PC-9 (cell line): ENCODE measurements at regions not wholly inside any gene's neighbourhood (a gene's known extent, or its start where the extent isn't known, plus 50 kb on each side); places are given as distances from the start of the nearest gene placed in this dataset.

Source experiments
- BruUV-seq: library from RNA; stranded (reverse); fragments of 400-500 nt; replicated peaks from 2 replicates; lab custom pipeline; 2021; lab: Mats Ljungman, UMichigan
- CTCF ChIA-PET: fragments of 300-600 bp; sonication (Branson Sonifier 250); formaldehyde crosslinking; loops from one replicate; lab custom pipeline; 2022; ENCODE audit warnings: antibody characterized with exemption; lab: Charles Lee
- POLR2A ChIA-PET: fragments of 300-600 bp; sonication (Branson Sonifier 250); formaldehyde crosslinking; loops from one replicate; lab custom pipeline; 2022; ENCODE audit warnings: antibody characterized with exemption; ENCODE audit not compliant: unreplicated experiment; lab: Charles Lee
- DNase-seq, 2 experiments: peaks; one replicate each; pipeline versions ENCODE4 v3.0.0 to v3.0.0-alpha.2; 2015 to 2022; ENCODE audit warnings: mixed read lengths in 1 of 2
- H2AFZ ChIP-seq: fragments of 200-600 bp; sonication (generic); 2 replicates; pipeline ENCODE4 v1.8.1; 2017; ENCODE audit warnings: antibody characterized with exemption
- H3F3A ChIP-seq: fragments of 200-600 bp; sonication (generic); 2 replicates; pipeline ENCODE4 v1.8.1; 2017; ENCODE audit warnings: antibody characterized with exemption, mild to moderate bottlenecking, low read depth; ENCODE audit not compliant: insufficient read depth
- H3K27ac ChIP-seq: fragments of 200-600 bp; sonication (generic); 2 replicates; pipeline ENCODE4 v1.6.1; 2016; ENCODE audit warnings: mixed run types
- H3K27me3 ChIP-seq: fragments of 200-600 bp; sonication (generic); 2 replicates; pipeline ENCODE4 v1.6.1; 2016; ENCODE audit warnings: low read depth, mixed run types; ENCODE audit not compliant: insufficient read depth
- H3K36me3 ChIP-seq: fragments of 200-600 bp; sonication (generic); 2 replicates; pipeline ENCODE4 v1.6.1; 2016; ENCODE audit warnings: low read depth, mixed run types
- H3K4me1 ChIP-seq: fragments of 200-600 bp; sonication (generic); replicated peaks from 2 replicates; pipeline ENCODE4 v1.6.1; 2016; ENCODE audit warnings: mixed run types; ENCODE audit not compliant: insufficient read depth
- H3K4me2 ChIP-seq: fragments of 200-600 bp; sonication (generic); 2 replicates; pipeline ENCODE4 v1.6.1; 2017; ENCODE audit warnings: mixed run types
- H3K4me3 ChIP-seq: fragments of 200-600 bp; sonication (generic); 2 replicates; pipeline ENCODE4 v1.6.1; 2016; ENCODE audit warnings: mixed run types
- H3K79me2 ChIP-seq: fragments of 200-600 bp; sonication (generic); 2 replicates; pipeline ENCODE4 v1.6.1; 2017; ENCODE audit warnings: low read depth, mixed run types
- H3K9me2 ChIP-seq: fragments of 200-600 bp; sonication (generic); 2 replicates; pipeline ENCODE4 v1.8.1; 2017; ENCODE audit warnings: mild to moderate bottlenecking; ENCODE audit not compliant: insufficient read depth
- H3K9me3 ChIP-seq: fragments of 200-600 bp; sonication (generic); 2 replicates; pipeline ENCODE4 v1.8.1; 2016; ENCODE audit warnings: low read depth; ENCODE audit not compliant: insufficient read depth
- H4K20me1 ChIP-seq: fragments of 200-600 bp; sonication (generic); 2 replicates; pipeline ENCODE4 v1.8.1; 2017; ENCODE audit not compliant: insufficient read depth
- CTCF ChIP-seq: fragments of 200-600 bp; sonication (generic); conservative IDR thresholded peaks from 2 replicates; pipeline ENCODE4 v1.6.1; 2017; ENCODE audit warnings: mixed run types, antibody characterized with exemption, mild to moderate bottlenecking, moderate library complexity
- EZH2 ChIP-seq: fragments of 200-600 bp; sonication (generic); IDR thresholded peaks from 2 replicates; pipeline ENCODE4 v1.8.0; 2017; ENCODE audit warnings: antibody characterized with exemption, low read depth
- intact Hi-C: fragments of 100-400 bp; cut with micrococcal nuclease; formaldehyde crosslinking; loops from one replicate; pipeline ENCODE4 v1.10.0; 2022; ENCODE audit not compliant: unreplicated experiment

GRCh38 chr2:173854840-173855239, 110.3 kb downstream of the SP3 start:
- H3K27ac ChIP-seq = no peak overlapping the region
- no peak for TF ChIP-seq EZH2
- ChIA-PET CTCF (no interaction called here), POLR2A (no interaction called here)
- intact Hi-C loops = no loop called here
- BruUV-seq = no TSS peak
- H3F3A ChIP-seq = no peaks in the 10 kb centered on the region
- H3K4me1 ChIP-seq = no peaks in the 10 kb centered on the region
- H3K36me3 ChIP-seq = no peaks in the 10 kb centered on the region
- no peaks in the 10 kb centered on the region for H4K20me1 ChIP-seq
- H2AFZ ChIP-seq = no peak overlapping the region
- H3K9me2 ChIP-seq = no peaks in the 10 kb centered on the region
- H3K79me2 ChIP-seq = no peaks in the 10 kb centered on the region
- peaks cover under 1% of the 10 kb centered on the region; the same call in 1 of the 2 replicates for H3K27me3 ChIP-seq
- no peak overlapping the region for H3K4me2 ChIP-seq
- no peaks in the 10 kb centered on the region for H3K9me3 ChIP-seq
- no peak overlapping the region for H3K4me3 ChIP-seq
- DNase-seq = peak; percentile 14 to 76

GRCh38 chr2:173855661-173856060, 109.5 kb downstream of the SP3 start:
- H3K27me3 ChIP-seq = no peaks in the 10 kb centered on the region
- no peak for DNase-seq
- no peak overlapping the region for H3K4me3 ChIP-seq
- no peaks in the 10 kb centered on the region for H3K4me1 ChIP-seq
- no peaks in the 10 kb centered on the region for H3F3A ChIP-seq
- H3K9me3 ChIP-seq = no peaks in the 10 kb centered on the region
- no peak overlapping the region for H3K27ac ChIP-seq
- TF ChIP-seq CTCF = no peak
- no peak for TF ChIP-seq EZH2
- ChIA-PET CTCF (interaction anchor here (0.7 kb wide), 1 partner anchor 273 kb away, joined by 15 read pairs; no protein-coding TSS in a partner anchor), POLR2A (no interaction called here)
- H4K20me1 ChIP-seq = no peaks in the 10 kb centered on the region
- H2AFZ ChIP-seq = no peak overlapping the region
- intact Hi-C loops = no loop called here
- H3K79me2 ChIP-seq = no peaks in the 10 kb centered on the region
- no peaks in the 10 kb centered on the region for H3K36me3 ChIP-seq
- no peak overlapping the region for H3K4me2 ChIP-seq
- H3K9me2 ChIP-seq = no peaks in the 10 kb centered on the region
- no TSS peak for BruUV-seq
